ENCODE measurements at regions not wholly inside any gene's neighbourhood (a gene's known extent, or its start where the extent isn't known, plus 50 kb on each side); places are given as distances from the start of the nearest gene placed in this dataset.

- TF ChIP-seq CTCF (IDR thresholded peaks at IDR 0.05) (no peak), POLR2A (IDR thresholded peaks at IDR 0.05) (no peak)
Measured at GRCh38 chr10:80770239-80770638, 232.5 kb downstream of the SH2D4B start.
